ENCODE measurements at regions not wholly inside any gene's neighbourhood (a gene's known extent, or its start where the extent isn't known, plus 50 kb on each side); places are given as distances from the start of the nearest gene placed in this dataset.
"Not testable (repeated sequence)": the region's sequence is repeated elsewhere in the genome, so short reads cannot be mapped to it uniquely, and the experiment has no call there.

DNA sequence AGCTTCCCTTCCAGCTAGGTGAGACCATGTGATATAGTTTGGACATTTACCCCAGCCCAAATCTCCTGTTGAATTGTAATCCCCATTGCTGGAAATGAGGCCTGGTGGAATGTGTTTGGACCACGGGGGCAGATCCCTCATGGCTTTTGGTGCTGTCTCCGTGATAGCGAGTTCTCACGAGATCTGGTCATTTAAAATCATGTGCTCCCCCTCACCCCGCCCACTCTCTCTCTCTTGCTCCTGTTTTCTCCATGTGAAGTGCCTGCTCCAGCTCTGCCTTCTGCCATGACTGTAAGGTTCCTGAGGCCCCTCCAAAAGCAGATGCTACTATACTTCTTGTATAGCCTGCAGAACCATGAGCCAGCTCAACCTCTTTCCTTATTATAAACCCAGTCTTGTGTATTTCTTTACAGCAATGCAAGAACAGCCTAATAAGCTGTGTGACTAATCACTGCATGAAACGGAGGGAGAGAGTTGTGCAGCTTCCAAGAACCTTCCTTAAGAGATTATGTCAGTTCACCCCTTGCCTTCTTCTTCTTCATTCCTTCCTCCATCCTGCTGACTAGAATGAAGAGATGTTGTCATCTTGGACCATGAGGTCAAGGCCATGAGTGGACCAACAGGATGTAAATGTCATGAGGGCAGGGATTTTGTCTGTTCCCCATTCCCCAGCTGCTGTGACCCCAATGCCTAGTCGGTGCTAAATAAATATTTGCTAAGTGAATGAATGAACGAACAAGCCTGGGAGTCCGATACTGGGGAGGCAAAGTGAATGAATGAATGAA lies 91.0 kb downstream of the CPN2 start:
- H3K9ac ChIP-seq (ENCODE audit: low read depth, low read length): no peak overlapping the region
- peaks cover 8% of the 10 kb centered on the region for H3K9me3 ChIP-seq (ENCODE audit: insufficient read depth, low read depth, low read length)
- H3K27ac ChIP-seq (ENCODE audit: low read depth, low read length): no peak overlapping the region
- H3K36me3 ChIP-seq (ENCODE audit: insufficient read depth, low read length): no peaks in the 10 kb centered on the region
- peaks cover 5% of the 10 kb centered on the region; the same call in 1 of the 2 replicates for H3K4me1 ChIP-seq (ENCODE audit: insufficient read depth, low read length)
- WGBS: 91% methylated on average over 9 of the region's 9 CpGs
- no peak overlapping the region for H3K4me3 ChIP-seq (ENCODE audit: low read length)
- no peaks in the 10 kb centered on the region for H3K27me3 ChIP-seq (ENCODE audit: insufficient read depth, low read length)

DNA sequence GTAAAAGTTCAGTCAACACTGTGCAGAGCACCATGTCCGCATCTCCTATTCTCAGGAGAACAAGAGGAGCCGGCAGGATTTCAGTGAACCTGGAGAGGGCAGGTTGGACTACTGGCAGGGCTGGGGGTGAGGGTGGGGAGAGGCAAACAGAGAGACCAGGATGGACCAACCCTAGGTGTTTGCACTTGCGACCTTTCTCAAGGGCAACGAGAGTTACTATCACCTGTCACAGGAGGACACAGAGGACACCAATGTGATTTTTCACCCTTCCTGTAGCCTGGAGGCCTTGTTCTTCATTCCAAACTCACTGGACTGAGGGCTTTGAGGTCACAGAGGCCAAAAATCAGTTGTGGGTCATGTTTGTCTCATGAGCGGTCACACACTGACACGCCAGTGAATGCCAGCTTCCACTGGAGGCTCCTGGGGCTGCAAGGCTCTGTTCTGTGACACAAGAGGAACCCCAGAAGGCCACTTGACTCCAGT lies 89.5 kb downstream of the CPN2 start:
- H3K4me3 ChIP-seq (ENCODE audit: low read length): no peak overlapping the region
- peaks cover 8% of the 10 kb centered on the region for H3K9me3 ChIP-seq (ENCODE audit: insufficient read depth, low read depth, low read length)
- H3K4me1 ChIP-seq (ENCODE audit: insufficient read depth, low read length): no peaks in the 10 kb centered on the region
- 92% methylated on average over 6 of the region's 6 CpGs for WGBS
- H3K27me3 ChIP-seq (ENCODE audit: insufficient read depth, low read length): no peaks in the 10 kb centered on the region
- H3K27ac ChIP-seq (ENCODE audit: low read depth, low read length): no peak overlapping the region
- H3K36me3 ChIP-seq (ENCODE audit: insufficient read depth, low read length): no peaks in the 10 kb centered on the region
- H3K9ac ChIP-seq (ENCODE audit: low read depth, low read length): no peak overlapping the region

DNA sequence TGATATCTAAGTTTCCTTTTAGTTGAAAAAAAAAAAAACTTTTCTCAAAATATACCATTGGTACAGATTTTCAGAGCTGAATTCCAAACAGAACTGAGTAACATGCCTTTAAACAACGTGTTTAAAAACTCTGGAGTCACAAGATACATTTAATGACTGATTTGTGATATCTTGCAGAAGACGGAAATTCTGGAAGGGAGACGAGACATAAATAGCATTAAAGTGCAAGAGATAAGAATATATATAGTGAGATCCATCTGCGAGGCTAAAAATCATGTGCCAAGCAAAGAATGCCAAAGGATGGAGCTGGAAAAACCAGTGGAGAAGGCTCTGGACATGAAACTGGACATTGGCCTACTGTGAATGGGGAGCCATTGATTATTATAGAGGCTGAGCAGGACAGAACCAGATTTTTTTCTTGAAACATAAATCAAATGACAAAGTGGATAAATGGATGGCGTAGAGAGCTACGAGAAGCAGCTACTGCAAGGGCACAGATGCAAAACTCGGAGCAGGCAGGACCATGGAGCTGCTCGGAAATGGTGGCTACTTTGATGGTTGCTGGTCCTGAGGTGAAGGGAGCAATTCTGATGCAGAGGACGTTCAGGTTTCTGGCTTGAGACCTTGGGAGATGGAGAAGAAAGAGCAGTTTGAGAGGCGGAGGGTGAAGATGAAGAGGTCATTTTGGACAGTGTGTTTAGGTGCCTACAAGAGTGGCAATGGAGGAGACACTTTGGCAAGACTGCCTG lies 88.8 kb downstream of the CPN2 start:
- Histone ChIP-seq H3K27me3 (ENCODE audit: insufficient read depth, low read length) (no peaks in the 10 kb centered on the region), H3K9me3 (ENCODE audit: insufficient read depth, low read depth, low read length) (peaks cover 8% of the 10 kb centered on the region), H3K4me3 (ENCODE audit: low read length) (no peak overlapping the region), H3K36me3 (ENCODE audit: insufficient read depth, low read length) (no peaks in the 10 kb centered on the region), H3K27ac (ENCODE audit: low read depth, low read length) (no peak overlapping the region), H3K4me1 (ENCODE audit: insufficient read depth, low read length) (no peaks in the 10 kb centered on the region), H3K9ac (ENCODE audit: low read depth, low read length) (no peak overlapping the region)
- WGBS: 83% methylated on average over 10 of the region's 10 CpGs

- Histone ChIP-seq H3K36me3 (ENCODE audit: insufficient read depth, low read length) (no peaks in the 10 kb centered on the region), H3K4me3 (ENCODE audit: low read length) (no peak overlapping the region), H3K27me3 (ENCODE audit: insufficient read depth, low read length) (no peaks in the 10 kb centered on the region), H3K4me1 (ENCODE audit: insufficient read depth, low read length) (no peaks in the 10 kb centered on the region), H3K27ac (ENCODE audit: low read depth, low read length) (no peak overlapping the region), H3K9ac (ENCODE audit: low read depth, low read length) (no peak overlapping the region), H3K9me3 (ENCODE audit: insufficient read depth, low read depth, low read length) (peaks cover 8% of the 10 kb centered on the region)
- 93% methylated on average over 5 of the region's 5 CpGs for WGBS
Observed at GRCh38 chr3:194262925-194263305, 88.2 kb downstream of the CPN2 start.

DNA sequence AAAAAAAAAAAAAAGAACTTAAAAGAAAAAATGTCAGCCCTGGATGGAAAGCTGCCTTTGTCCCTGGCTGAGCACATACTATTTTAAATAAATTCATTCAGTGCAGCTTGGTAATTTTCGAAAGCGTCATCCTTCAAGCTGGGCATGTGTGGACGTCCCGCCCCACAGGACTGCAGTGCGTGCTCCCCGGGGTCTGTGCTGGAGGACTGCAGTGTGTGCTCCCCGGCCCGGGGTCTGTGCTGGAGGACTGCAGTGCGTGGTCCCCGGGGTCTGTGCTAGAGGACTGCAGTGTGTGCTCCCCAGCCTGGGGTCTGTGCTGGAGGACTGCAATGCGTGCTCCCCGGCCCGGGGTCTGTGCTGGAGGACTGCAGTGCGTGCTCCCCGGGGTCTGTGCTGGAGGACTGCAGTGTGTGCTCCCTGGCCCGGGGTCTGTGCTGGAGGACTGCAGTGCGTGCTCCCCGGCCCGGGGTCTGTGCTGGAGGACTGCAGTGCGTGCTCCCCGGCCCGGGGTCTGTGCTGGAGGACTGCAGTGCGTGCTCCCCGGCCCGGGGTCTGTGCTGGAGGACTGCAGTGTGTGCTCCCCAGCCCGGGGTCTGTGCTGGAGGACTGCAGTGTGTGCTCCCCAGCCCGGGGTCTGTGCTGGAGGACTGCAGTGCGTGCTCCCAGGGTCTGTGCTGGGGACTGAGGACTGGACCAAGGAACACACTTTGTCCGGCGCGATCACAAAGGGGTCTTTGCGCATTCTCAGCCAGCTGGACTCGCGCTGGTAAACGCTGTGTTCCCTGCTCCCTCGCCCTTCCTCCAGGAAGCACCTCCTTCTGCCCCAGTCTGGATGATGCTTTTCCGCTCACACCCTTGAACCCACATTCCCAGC lies 86.3 kb downstream of the CPN2 start:
- 95% methylated on average over 37 of the region's 37 CpGs for WGBS

GRCh38 chr3:194265505-194265892 lies 85.6 kb downstream of the CPN2 start:
- 92% methylated on average over 19 of the region's 19 CpGs for WGBS
- Histone ChIP-seq H3K9ac (ENCODE audit: low read depth, low read length) (no peak overlapping the region), H3K27me3 (ENCODE audit: insufficient read depth, low read length) (no peaks in the 10 kb centered on the region), H3K36me3 (ENCODE audit: insufficient read depth, low read length) (no peaks in the 10 kb centered on the region), H3K27ac (ENCODE audit: low read depth, low read length) (no peak overlapping the region), H3K9me3 (ENCODE audit: insufficient read depth, low read depth, low read length) (no peaks in the 10 kb centered on the region), H3K4me1 (ENCODE audit: insufficient read depth, low read length) (0 out of 2 replicates have a peak, but pooled peaks cover 4% of the 10 kb centered on the region), H3K4me3 (ENCODE audit: low read length) (no peak overlapping the region)

More for the DNA sequence above, 86.3 kb downstream of the CPN2 start:
- not testable (repeated sequence) for H3K9me3 ChIP-seq (ENCODE audit: insufficient read depth, low read depth, low read length); H3K9ac ChIP-seq (ENCODE audit: low read depth, low read length); H3K4me1 ChIP-seq (ENCODE audit: insufficient read depth, low read length); H3K36me3 ChIP-seq (ENCODE audit: insufficient read depth, low read length); H3K4me3 ChIP-seq (ENCODE audit: low read length); H3K27me3 ChIP-seq (ENCODE audit: insufficient read depth, low read length); H3K27ac ChIP-seq (ENCODE audit: low read depth, low read length)

DNA sequence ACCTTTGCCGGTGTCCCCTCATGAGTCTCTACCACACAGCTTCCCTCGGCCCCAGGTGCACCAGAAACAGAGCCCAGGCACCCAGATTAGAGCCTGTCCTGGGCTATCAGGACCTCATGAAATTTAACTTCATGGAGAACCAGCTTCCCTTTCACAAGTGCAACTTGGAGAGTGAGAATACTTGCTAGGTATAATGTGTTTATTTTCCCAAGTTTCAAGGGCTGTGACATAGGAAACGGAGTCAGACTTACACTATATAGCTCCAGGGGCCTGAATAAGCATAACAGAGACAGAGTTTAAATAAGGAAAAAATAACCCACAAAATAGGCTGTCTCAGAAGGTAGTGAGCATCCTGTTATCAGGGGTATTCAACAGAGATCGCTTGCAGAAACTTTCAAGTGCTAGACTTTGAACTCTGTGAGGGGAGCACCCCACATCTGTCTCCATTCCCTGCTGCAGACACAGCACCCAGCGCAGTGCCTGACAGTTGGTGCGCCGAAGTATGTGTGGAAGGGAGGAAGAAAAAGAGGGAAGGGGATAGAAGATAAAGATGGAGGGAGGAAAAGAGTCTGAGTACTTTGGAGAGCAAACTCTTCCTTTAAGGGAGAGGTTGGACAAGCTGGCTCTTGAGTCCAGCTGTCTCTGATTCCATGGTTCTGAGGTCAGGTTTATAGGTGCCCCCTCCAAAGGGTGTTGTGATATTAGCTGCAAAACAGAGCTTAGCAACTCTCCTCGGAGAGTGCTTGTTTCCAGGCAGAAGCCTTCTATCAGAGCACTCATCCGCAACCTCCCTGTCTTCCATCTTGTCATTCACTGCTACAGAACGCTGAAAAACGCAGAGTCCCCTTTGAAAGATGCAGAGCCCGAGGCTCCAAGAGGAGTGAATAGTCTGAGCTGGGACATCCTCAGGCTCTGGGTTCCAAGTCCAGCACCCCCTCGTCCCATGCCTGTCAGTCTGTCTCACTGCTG lies 84.8 kb downstream of the CPN2 start:
- Histone ChIP-seq H3K9me3 (ENCODE audit: insufficient read depth, low read depth, low read length) (no peaks in the 10 kb centered on the region), H3K36me3 (ENCODE audit: insufficient read depth, low read length) (no peaks in the 10 kb centered on the region), H3K4me3 (ENCODE audit: low read length) (no peak overlapping the region), H3K27ac (ENCODE audit: low read depth, low read length) (no peak overlapping the region), H3K4me1 (ENCODE audit: insufficient read depth, low read length) (0 out of 2 replicates have a peak, but pooled peaks cover 4% of the 10 kb centered on the region), H3K9ac (ENCODE audit: low read depth, low read length) (no peak overlapping the region), H3K27me3 (ENCODE audit: insufficient read depth, low read length) (no peaks in the 10 kb centered on the region)
- WGBS: 83% methylated on average over 12 of the region's 13 CpGs

DNA sequence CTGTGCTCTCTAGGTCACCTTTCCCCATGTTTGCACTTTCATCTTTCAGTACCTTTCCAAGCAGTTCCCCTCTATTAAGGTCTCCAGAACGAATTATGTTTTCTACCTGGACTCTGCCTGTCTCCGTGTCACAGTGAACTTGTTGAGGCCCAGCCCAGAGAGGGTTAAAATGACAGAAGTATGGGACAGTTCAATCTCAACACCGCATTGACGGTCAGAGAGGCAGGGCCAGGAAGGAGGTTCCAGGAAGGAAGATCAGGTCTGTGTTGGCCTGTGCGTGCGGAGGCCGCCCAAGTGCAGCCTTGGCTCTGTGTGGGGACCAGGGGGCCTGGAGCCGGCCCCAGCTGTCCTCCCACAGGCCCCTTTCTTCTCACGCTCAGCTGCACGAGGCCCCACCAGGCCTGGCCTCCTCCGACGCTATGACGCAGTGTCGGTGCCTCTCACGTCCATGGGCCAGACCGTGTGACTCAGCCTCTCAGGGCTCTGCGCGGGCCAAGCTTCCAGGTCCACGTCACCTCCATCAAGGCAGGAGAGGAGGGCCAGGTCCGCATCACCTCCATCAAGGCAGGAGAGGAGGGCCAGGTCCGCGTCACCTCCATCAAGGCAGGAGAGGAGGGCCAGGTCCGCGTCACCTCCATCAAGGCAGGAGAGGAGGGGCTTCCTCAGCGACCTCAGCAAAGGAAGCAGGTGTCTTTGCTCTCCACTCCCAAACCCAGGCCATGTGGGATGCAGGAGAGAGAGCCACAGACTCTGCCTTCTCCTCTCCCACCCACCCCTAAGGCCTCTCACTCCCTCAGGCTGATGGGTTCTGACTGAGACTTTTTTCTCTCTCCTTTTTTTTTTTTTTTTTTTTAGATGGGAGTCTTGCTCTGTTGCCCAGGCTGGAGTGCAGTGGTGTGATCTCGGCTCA lies 83.1 kb downstream of the CPN2 start:
- H3K36me3 ChIP-seq (ENCODE audit: insufficient read depth, low read length): no peaks in the 10 kb centered on the region
- no peaks in the 10 kb centered on the region for H3K27me3 ChIP-seq (ENCODE audit: insufficient read depth, low read length)
- WGBS: 84% methylated on average over 25 of the region's 26 CpGs
- H3K9ac ChIP-seq (ENCODE audit: low read depth, low read length): no peak overlapping the region
- no peak overlapping the region for H3K27ac ChIP-seq (ENCODE audit: low read depth, low read length)
- no peak overlapping the region for H3K4me3 ChIP-seq (ENCODE audit: low read length)
- H3K4me1 ChIP-seq (ENCODE audit: insufficient read depth, low read length): 0 out of 2 replicates have a peak, but pooled peaks cover 4% of the 10 kb centered on the region
- H3K9me3 ChIP-seq (ENCODE audit: insufficient read depth, low read depth, low read length): no peaks in the 10 kb centered on the region

DNA sequence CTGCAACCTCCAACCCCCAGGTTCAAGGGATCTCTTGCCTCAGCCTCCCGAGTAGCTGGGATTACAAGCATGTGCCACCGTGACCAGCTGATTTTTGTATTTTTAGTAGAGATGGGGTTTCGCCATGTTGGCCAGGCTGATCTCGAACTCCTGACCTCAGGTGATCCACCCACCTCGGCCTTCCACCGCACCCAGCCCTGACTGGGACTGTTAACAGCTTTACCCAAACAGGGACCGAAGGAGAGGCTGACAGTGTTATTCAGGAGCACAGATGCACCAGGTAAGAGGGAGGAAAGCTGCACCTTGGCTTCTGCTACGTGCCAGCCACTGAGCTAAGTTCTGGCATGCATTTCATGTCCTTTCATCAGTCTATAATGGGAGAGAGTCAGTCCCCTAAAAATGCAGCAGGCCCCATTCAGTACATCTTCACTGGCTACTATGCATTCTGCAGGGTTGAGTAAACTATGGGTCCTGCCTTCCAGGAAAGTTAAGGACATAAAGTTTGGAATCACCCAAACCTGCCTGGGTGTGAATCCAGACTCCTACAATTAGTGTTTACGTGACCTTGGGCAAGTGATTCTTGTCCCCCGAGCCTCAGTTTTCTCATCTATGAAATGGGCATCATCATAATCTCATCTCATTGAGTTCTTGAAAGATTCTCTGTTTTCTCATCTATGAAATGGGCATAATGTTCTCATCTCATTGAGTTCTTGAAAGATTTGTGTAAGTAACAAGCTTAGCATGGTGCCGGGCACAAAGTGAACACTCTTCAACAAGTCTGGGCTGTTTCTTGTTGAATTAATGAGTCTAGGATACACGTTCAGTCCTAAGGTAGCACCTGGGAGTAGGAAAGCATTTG lies 82.2 kb downstream of the CPN2 start:
- Histone ChIP-seq H3K36me3 (ENCODE audit: insufficient read depth, low read length) (no peaks in the 10 kb centered on the region), H3K9me3 (ENCODE audit: insufficient read depth, low read depth, low read length) (no peaks in the 10 kb centered on the region), H3K27me3 (ENCODE audit: insufficient read depth, low read length) (no peaks in the 10 kb centered on the region), H3K27ac (ENCODE audit: low read depth, low read length) (no peak overlapping the region), H3K4me3 (ENCODE audit: low read length) (no peak overlapping the region), H3K9ac (ENCODE audit: low read depth, low read length) (no peak overlapping the region), H3K4me1 (ENCODE audit: insufficient read depth, low read length) (peaks cover 5% of the 10 kb centered on the region; the same call in 1 of the 2 replicates)
- 93% methylated on average over 12 of the region's 12 CpGs for WGBS
